GM21360 (cell line): ENCODE measurements at regions not wholly inside any gene's neighbourhood (a gene's known extent, or its start where the extent isn't known, plus 50 kb on each side); places are given as distances from the start of the nearest gene placed in this dataset.
"Not testable (repeated sequence)": the region's sequence is repeated elsewhere in the genome, so short reads cannot be mapped to it uniquely, and the experiment has no call there.

ENCODE experiments used
- ATAC-seq: cut with Tn5 transposase; IDR thresholded peaks from one replicate; pipeline ENCODE4 v1.9.1; 2021; ENCODE audit warnings: mild to moderate bottlenecking, moderate library complexity; ENCODE audit not compliant: unreplicated experiment

DNA sequence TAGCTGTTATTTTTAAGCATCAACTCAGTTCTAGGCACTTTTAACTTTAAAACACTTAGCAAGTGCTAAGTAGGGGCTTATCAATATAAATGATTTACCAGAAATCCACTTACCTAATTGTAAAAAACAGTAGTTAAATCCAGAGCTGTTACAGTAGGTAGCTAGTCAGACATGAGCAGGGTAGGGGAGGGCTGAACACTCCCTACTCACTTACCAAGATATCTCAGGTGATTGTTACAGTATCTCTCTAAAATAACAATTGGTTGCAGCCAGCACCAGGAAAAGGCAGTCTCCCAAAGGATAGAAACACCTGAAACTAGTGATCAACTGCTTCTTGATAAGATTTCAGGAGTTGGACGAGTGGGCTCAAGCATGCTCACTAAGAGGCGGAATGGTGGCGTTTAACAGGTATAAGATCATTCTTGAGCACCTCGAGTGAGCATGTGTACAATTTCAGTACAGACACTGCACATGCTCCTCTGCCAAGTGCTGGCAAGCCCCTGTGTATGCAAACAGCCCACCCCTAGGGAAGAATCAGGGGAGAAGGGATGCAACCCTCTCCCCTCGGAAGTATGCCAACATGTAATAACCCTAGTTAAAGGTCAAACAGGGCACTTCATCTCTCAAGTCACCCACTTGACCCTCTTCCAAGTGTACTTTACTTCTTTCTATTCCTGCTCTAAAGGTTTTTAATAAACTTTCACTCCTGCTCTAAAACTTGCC lies 1113.6 kb upstream of the SEL1L start:
- ATAC-seq, result no peak

- no peak for ATAC-seq
Observed at GRCh38 chr14:82655770-82656169, 1122.1 kb upstream of the SEL1L start.

DNA sequence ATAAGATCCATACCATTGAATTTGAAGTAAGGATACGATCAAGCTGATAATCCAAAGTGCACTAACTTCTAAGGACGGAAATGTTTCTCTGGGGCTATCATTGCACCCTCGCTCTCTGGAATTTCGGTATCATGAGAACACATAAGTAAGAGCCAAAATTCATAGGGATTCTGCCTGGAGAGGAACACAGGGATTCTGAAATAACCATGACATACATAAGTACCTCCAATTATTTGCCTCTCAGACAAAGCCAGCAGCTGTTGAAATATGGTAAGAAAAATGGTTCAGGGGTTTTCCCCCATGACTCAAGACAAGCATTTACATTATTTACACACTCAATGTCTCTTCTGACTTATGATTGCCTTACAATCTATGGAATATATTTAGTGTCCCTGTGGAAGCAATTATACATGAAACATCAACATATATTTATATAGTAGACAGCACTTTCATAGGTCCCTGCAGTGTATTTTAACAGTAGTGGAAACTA lies 1123.6 kb upstream of the SEL1L start:
- ATAC-seq, result no peak

GRCh38 chr14:82661258-82661657 lies 1127.6 kb upstream of the SEL1L start:
- no peak for ATAC-seq

DNA sequence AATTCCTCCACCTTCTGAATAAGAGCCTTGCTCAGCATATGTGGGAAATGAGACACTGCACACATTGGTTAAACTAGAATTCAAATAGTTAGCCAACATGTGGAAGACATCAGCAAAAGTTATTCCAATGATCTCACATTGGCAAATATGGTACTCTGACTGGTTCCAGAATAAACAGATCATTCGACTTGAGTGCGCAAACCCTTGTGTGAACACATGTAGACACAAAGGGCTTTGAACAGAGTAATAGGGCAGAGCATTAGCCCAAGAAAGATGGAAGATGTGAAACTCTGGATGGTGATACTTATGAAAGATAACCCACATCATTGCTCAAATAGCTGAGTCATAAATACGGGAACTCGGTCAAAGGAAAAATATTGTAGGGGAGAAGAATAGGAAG lies 1133.4 kb upstream of the SEL1L start:
- ATAC-seq, result no peak

GRCh38 chr14:82667501-82667900 lies 1133.8 kb upstream of the SEL1L start:
- ATAC-seq, result no peak

DNA sequence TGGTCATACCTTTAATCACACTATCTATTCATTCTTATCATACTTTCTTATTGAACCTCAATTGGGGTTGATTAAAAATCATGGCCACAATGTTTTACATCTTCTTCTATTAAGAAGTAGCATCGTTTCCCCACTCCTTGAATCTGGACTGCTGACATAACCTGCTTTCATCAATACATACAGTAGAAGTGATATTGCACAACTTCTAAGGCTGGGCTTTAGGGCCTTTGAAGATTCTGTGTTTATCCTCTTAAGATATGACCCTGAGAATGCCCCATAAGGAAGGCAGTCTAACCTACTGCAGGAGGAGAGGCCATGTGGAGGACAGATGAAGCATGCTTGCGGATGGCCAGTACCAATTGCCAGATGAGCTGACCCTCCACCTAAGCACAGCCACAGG lies 1142.8 kb upstream of the SEL1L start:
- ATAC-seq, result no peak

DNA sequence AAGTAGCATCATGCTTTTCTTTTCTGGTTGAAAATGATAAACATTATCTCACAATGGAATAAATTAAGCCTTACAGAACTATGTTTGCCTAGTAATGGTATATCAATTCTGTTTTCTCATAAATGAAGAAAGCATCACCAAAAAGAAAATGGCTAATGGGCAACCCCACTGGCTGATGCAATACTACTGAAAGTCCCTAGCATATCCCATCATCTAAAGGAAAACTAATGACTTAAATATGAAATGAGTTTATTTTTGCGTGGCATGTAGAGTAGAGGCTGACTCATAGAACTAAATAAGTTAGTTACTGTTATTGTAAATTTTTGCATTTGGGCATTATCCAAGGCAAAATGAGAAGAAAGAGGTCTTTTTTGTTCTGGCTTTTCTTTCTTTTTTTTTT lies 1156.3 kb upstream of the SEL1L start:
- ATAC-seq, result no peak

GRCh38 chr14:82691191-82691590 lies 1157.5 kb upstream of the SEL1L start:
- not testable (repeated sequence) for ATAC-seq

DNA sequence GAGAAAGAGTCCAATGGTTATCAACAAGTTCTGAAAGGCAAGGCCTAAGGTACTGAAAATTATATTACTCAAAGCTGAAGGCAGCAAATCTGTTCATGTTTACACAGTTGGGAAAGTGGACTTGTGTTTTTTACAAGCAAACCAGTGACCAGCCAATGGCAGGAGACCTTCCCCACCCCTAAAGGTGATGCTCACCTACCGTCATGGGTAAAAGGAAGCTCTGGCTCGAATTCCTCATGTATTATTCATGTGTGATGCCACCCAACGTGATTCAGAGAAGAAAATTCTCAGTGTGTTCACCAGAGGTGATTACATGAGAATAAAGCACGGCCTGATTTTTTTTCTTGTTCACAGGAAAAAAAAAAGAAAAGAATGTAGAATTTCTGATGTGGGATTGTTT lies 1161.2 kb upstream of the SEL1L start:
- no peak for ATAC-seq

DNA sequence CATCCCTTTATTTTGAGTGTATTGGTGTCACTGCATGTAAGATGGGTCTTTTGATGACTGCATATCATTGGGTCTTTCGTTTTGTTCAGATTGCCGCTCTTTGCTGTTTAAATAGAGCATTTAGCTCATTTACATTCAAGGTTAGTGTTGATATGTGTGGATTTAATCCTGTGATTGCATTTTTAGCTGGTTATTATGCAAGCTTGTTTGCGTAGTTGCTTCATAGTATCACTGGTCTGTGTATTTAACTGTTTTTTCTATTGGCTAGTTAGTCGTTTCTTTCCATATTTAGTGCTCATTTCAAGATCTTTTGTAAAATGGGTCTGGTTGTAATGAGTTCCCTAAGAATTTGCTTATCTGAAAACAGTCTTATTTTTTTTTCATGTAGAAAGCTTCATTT lies 1170.6 kb upstream of the SEL1L start:
- ATAC-seq, result no peak

DNA sequence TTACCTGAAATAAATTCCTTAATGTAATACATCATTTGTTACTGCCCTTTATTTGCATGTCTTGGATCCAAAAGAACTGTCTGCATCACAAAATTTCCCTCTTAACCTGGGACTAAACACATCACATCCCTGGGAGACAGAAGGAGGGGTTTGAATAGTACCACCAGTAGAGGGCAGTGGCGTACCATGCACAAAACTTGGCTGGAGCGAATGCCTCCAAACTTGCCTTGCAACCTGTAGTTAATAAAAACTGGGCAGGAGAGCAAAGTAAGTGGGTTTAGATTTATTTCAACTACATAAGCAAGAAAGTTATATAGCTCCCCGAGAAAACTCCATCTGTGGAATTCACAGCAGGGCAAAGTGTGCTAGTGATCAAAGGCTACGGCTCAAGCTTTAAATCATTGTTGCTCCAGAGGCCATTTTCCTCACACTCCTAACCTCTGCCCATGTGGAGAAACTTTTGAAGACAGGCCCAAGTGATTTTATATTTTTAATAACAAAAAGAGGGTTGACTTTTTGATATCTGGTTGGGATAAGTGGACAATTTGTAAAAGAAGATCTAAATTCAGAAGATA lies 1176.7 kb upstream of the SEL1L start:
- peak; percentile 80 for ATAC-seq

DNA sequence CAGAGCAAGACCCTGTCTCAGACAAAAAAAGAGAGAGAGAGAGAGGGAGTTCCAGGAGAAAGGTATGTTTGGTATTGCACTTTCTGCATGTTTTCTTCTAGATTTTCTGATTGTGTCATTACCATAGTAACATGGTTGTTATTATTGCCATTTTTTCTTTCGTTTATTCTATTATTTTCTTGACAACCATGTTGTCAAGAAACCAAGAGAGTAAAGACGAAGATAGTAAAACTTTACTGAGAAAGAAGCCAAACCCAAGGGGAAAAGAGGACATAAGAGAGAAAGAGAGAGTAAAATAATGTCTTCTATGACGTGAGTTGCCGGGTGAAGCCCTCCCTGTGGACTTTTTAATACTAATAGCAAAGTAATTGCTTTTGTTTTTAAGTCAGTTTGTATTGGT lies 1186.0 kb upstream of the SEL1L start:
- no peak for ATAC-seq

DNA sequence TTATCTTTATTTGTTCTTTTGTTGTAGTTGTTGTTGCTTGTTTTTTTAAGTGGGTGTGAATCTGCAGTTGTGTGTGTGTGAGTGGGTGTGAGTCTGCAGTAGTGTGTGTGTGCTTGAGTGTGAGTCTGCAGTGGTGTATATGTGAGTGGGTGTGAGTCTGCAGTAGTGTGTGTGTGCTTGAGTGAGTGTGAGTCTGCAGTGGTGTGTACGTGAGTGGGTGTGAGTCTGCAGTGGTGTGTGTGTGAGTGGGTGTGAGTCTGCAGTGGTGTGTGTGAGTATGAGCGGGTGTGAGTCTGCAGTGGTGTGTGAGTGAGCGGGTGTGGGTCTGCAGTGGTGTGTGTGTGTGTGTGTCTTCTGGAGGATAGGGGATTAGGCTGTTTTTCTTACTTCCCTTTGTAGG lies 1186.8 kb upstream of the SEL1L start:
- ATAC-seq, result no peak

DNA sequence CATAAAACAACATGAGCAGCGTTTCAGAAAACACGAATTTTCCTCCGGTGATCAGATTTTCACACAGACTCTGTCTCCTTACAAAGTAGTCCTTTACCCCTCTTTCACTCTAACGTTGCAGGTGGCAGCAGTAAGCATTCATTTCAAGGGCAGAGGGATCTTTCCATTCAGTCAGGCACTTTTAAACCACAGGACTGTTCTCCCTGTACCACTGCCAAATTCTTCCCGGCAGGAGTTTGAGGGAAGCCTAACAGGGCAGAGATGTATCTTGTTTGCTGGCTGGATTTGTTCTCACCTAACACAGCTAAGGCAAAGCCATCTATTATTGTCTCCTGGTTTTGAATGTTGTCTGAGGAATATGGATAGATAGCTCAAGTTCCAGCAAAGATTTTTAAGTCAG lies 1187.3 kb upstream of the SEL1L start:
- no peak for ATAC-seq

- no peak for ATAC-seq
Observed at GRCh38 chr14:82724316-82724715, 1190.7 kb upstream of the SEL1L start.

- no peak for ATAC-seq
Observed at GRCh38 chr14:82725213-82725612, 1191.6 kb upstream of the SEL1L start.

DNA sequence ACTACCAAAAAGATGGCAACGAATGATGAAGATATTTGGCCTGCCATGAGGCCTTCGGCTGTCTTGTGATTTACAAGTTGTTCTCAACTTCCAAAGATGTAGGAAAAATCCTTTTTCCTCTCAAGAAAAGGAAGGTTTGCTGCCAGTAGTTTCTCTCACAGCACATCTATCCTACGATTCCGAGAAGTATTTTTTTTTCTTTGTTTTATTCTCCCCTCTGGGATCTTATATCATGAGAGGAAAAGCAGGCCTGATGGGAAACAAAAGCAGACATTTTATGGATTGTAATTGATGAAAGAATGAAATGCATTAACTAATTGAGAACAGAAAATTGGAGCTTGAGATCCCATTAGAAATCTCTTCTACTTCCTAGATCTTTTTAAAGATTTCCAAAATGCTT lies 1197.9 kb upstream of the SEL1L start:
- no peak for ATAC-seq

- ATAC-seq, result no peak
Observed at GRCh38 chr14:82740547-82740946, 1206.9 kb upstream of the SEL1L start.

GRCh38 chr14:82755476-82755875 lies 1221.8 kb upstream of the SEL1L start:
- ATAC-seq, result no peak

- no peak for ATAC-seq
Observed at GRCh38 chr14:82755923-82756322, 1222.3 kb upstream of the SEL1L start.

DNA sequence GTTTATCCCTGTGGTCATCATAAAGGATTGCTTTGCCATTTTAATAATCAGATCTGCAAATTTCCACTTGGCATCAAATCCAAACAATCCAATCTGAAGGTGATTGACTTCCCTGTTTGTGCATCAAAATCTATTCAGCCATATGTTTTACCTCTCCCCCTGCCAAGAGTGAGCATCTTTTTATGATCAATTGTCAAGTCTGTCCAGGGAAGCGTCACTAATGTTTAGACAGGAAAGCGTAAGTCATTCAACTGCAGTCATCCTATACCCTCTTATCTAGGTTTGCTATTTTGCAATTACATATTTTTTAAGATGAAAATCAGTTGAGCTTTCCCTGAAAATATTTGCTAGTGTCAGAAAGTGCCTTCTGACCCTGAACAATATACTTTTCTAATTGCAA lies 1224.1 kb upstream of the SEL1L start:
- no peak for ATAC-seq

DNA sequence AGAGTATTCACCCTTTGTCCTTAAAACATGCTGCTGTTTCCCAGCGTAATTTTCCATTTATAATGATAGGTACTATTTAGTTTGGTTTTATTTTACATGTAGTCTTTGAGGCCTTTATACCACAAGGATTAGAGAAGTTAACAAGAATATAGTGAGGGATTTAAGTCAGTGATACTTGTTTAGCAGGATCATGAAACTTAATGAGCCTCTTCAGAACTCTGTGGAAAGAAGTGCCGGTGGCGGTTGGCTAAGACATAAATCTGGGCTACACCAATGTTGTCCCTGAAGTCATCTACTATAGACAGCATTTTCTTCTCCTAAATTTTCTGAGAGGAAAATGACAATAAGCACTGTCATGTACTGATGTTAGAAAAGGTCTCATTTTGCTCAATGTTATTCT lies 1226.0 kb upstream of the SEL1L start:
- ATAC-seq, result no peak
